ENCODE measurements at regions not wholly inside any gene's neighbourhood (a gene's known extent, or its start where the extent isn't known, plus 50 kb on each side); places are given as distances from the start of the nearest gene placed in this dataset.

- Histone ChIP-seq H3K4me3 (ENCODE audit: low read depth, low read length) (no peak overlapping the region), H3K9me3 (ENCODE audit: control insufficient read depth, insufficient read depth, low read length) (no peaks in the 10 kb centered on the region), H3K27me3 (ENCODE audit: control insufficient read depth, insufficient read depth, low read length) (no peaks in the 10 kb centered on the region), H3K9ac (ENCODE audit: low read depth, low read length) (no peak overlapping the region), H3K36me3 (ENCODE audit: control insufficient read depth, insufficient read depth, low read length) (no peaks in the 10 kb centered on the region), H3K4me1 (ENCODE audit: control insufficient read depth, insufficient read depth, low read length) (no peaks in the 10 kb centered on the region)
These were observed 110.4 kb downstream of the FBXO4 start for GRCh38 chr5:42035526-42035925.

GRCh38 chr5:42036379-42036778, 111.3 kb downstream of the FBXO4 start:
- no peaks in the 10 kb centered on the region for H3K36me3 ChIP-seq (ENCODE audit: control insufficient read depth, insufficient read depth, low read length)
- H3K27me3 ChIP-seq (ENCODE audit: control insufficient read depth, insufficient read depth, low read length): no peaks in the 10 kb centered on the region
- H3K9me3 ChIP-seq (ENCODE audit: control insufficient read depth, insufficient read depth, low read length): no peaks in the 10 kb centered on the region
- no peaks in the 10 kb centered on the region for H3K4me1 ChIP-seq (ENCODE audit: control insufficient read depth, insufficient read depth, low read length)
- no peak overlapping the region for H3K4me3 ChIP-seq (ENCODE audit: low read depth, low read length)
- H3K9ac ChIP-seq (ENCODE audit: low read depth, low read length): no peak overlapping the region

- Histone ChIP-seq H3K36me3 (ENCODE audit: control insufficient read depth, insufficient read depth, low read length) (no peaks in the 10 kb centered on the region), H3K9ac (ENCODE audit: low read depth, low read length) (no peak overlapping the region), H3K27me3 (ENCODE audit: control insufficient read depth, insufficient read depth, low read length) (no peaks in the 10 kb centered on the region), H3K9me3 (ENCODE audit: control insufficient read depth, insufficient read depth, low read length) (no peaks in the 10 kb centered on the region), H3K4me3 (ENCODE audit: low read depth, low read length) (no peak overlapping the region), H3K4me1 (ENCODE audit: control insufficient read depth, insufficient read depth, low read length) (no peaks in the 10 kb centered on the region)
These were observed 112.4 kb downstream of the FBXO4 start for GRCh38 chr5:42037379-42037932.

- H3K9me3 ChIP-seq (ENCODE audit: control insufficient read depth, insufficient read depth, low read length): no peaks in the 10 kb centered on the region
- no peak overlapping the region for H3K4me3 ChIP-seq (ENCODE audit: low read depth, low read length)
- no peaks in the 10 kb centered on the region for H3K36me3 ChIP-seq (ENCODE audit: control insufficient read depth, insufficient read depth, low read length)
- no peaks in the 10 kb centered on the region for H3K4me1 ChIP-seq (ENCODE audit: control insufficient read depth, insufficient read depth, low read length)
- H3K9ac ChIP-seq (ENCODE audit: low read depth, low read length): no peak overlapping the region
- H3K27me3 ChIP-seq (ENCODE audit: control insufficient read depth, insufficient read depth, low read length): no peaks in the 10 kb centered on the region
These were observed 118.3 kb downstream of the FBXO4 start for GRCh38 chr5:42043400-42043799.

GRCh38 chr5:42057254-42057690, 132.2 kb downstream of the FBXO4 start:
- Histone ChIP-seq H3K9me3 (ENCODE audit: control insufficient read depth, insufficient read depth, low read length) (no peaks in the 10 kb centered on the region), H3K36me3 (ENCODE audit: control insufficient read depth, insufficient read depth, low read length) (no peaks in the 10 kb centered on the region), H3K27me3 (ENCODE audit: control insufficient read depth, insufficient read depth, low read length) (no peaks in the 10 kb centered on the region), H3K9ac (ENCODE audit: low read depth, low read length) (no peak overlapping the region), H3K4me3 (ENCODE audit: low read depth, low read length) (no peak overlapping the region), H3K4me1 (ENCODE audit: control insufficient read depth, insufficient read depth, low read length) (no peaks in the 10 kb centered on the region)

- Histone ChIP-seq H3K4me1 (ENCODE audit: control insufficient read depth, insufficient read depth, low read length) (no peaks in the 10 kb centered on the region), H3K36me3 (ENCODE audit: control insufficient read depth, insufficient read depth, low read length) (no peaks in the 10 kb centered on the region), H3K4me3 (ENCODE audit: low read depth, low read length) (no peak overlapping the region), H3K27me3 (ENCODE audit: control insufficient read depth, insufficient read depth, low read length) (no peaks in the 10 kb centered on the region), H3K9me3 (ENCODE audit: control insufficient read depth, insufficient read depth, low read length) (no peaks in the 10 kb centered on the region), H3K9ac (ENCODE audit: low read depth, low read length) (no peak overlapping the region)
These were observed 134.2 kb downstream of the FBXO4 start for GRCh38 chr5:42059291-42059690.

- no peaks in the 10 kb centered on the region for H3K36me3 ChIP-seq (ENCODE audit: control insufficient read depth, insufficient read depth, low read length)
- H3K9me3 ChIP-seq (ENCODE audit: control insufficient read depth, insufficient read depth, low read length): no peaks in the 10 kb centered on the region
- no peak overlapping the region for H3K9ac ChIP-seq (ENCODE audit: low read depth, low read length)
- H3K4me1 ChIP-seq (ENCODE audit: control insufficient read depth, insufficient read depth, low read length): no peaks in the 10 kb centered on the region
- H3K4me3 ChIP-seq (ENCODE audit: low read depth, low read length): no peak overlapping the region
- H3K27me3 ChIP-seq (ENCODE audit: control insufficient read depth, insufficient read depth, low read length): no peaks in the 10 kb centered on the region
These were observed 134.8 kb downstream of the FBXO4 start for GRCh38 chr5:42059778-42060464.

GRCh38 chr5:42061121-42061520, 136.0 kb downstream of the FBXO4 start:
- no peaks in the 10 kb centered on the region for H3K36me3 ChIP-seq (ENCODE audit: control insufficient read depth, insufficient read depth, low read length)
- no peak overlapping the region for H3K9ac ChIP-seq (ENCODE audit: low read depth, low read length)
- H3K9me3 ChIP-seq (ENCODE audit: control insufficient read depth, insufficient read depth, low read length): no peaks in the 10 kb centered on the region
- H3K4me3 ChIP-seq (ENCODE audit: low read depth, low read length): no peak overlapping the region
- no peaks in the 10 kb centered on the region for H3K27me3 ChIP-seq (ENCODE audit: control insufficient read depth, insufficient read depth, low read length)
- no peaks in the 10 kb centered on the region for H3K4me1 ChIP-seq (ENCODE audit: control insufficient read depth, insufficient read depth, low read length)

- H3K27me3 ChIP-seq (ENCODE audit: control insufficient read depth, insufficient read depth, low read length): no peaks in the 10 kb centered on the region
- no peak overlapping the region for H3K9ac ChIP-seq (ENCODE audit: low read depth, low read length)
- no peaks in the 10 kb centered on the region for H3K4me1 ChIP-seq (ENCODE audit: control insufficient read depth, insufficient read depth, low read length)
- no peak overlapping the region for H3K4me3 ChIP-seq (ENCODE audit: low read depth, low read length)
- H3K36me3 ChIP-seq (ENCODE audit: control insufficient read depth, insufficient read depth, low read length): no peaks in the 10 kb centered on the region
- no peaks in the 10 kb centered on the region for H3K9me3 ChIP-seq (ENCODE audit: control insufficient read depth, insufficient read depth, low read length)
These were observed 139.7 kb downstream of the FBXO4 start for GRCh38 chr5:42064821-42065220.

GRCh38 chr5:42066131-42066530, 141.1 kb downstream of the FBXO4 start:
- Histone ChIP-seq H3K27me3 (ENCODE audit: control insufficient read depth, insufficient read depth, low read length) (no peaks in the 10 kb centered on the region), H3K4me3 (ENCODE audit: low read depth, low read length) (no peak overlapping the region), H3K9ac (ENCODE audit: low read depth, low read length) (no peak overlapping the region), H3K9me3 (ENCODE audit: control insufficient read depth, insufficient read depth, low read length) (no peaks in the 10 kb centered on the region), H3K4me1 (ENCODE audit: control insufficient read depth, insufficient read depth, low read length) (no peaks in the 10 kb centered on the region), H3K36me3 (ENCODE audit: control insufficient read depth, insufficient read depth, low read length) (no peaks in the 10 kb centered on the region)

- Histone ChIP-seq H3K9ac (ENCODE audit: low read depth, low read length) (no peak overlapping the region), H3K9me3 (ENCODE audit: control insufficient read depth, insufficient read depth, low read length) (no peaks in the 10 kb centered on the region), H3K4me1 (ENCODE audit: control insufficient read depth, insufficient read depth, low read length) (no peaks in the 10 kb centered on the region), H3K4me3 (ENCODE audit: low read depth, low read length) (no peak overlapping the region), H3K27me3 (ENCODE audit: control insufficient read depth, insufficient read depth, low read length) (no peaks in the 10 kb centered on the region), H3K36me3 (ENCODE audit: control insufficient read depth, insufficient read depth, low read length) (no peaks in the 10 kb centered on the region)
These were observed 149.3 kb downstream of the FBXO4 start for GRCh38 chr5:42074353-42074752.

GRCh38 chr5:42089705-42090104, 164.6 kb downstream of the FBXO4 start:
- Histone ChIP-seq H3K9ac (ENCODE audit: low read depth, low read length) (no peak overlapping the region), H3K36me3 (ENCODE audit: control insufficient read depth, insufficient read depth, low read length) (no peaks in the 10 kb centered on the region), H3K27me3 (ENCODE audit: control insufficient read depth, insufficient read depth, low read length) (no peaks in the 10 kb centered on the region), H3K9me3 (ENCODE audit: control insufficient read depth, insufficient read depth, low read length) (no peaks in the 10 kb centered on the region), H3K4me3 (ENCODE audit: low read depth, low read length) (no peak overlapping the region), H3K4me1 (ENCODE audit: control insufficient read depth, insufficient read depth, low read length) (no peaks in the 10 kb centered on the region)

Data from iPS-15b (cell line).